Stimulated activated CD4-positive, alpha-beta T cell treated with anti-CD3 and anti-CD28 coated beads, Interleukin-15, amount 100 ng/mL, for 24 hours (primary cell): ENCODE measurements at regions not wholly inside any gene's neighbourhood (a gene's known extent, or its start where the extent isn't known, plus 50 kb on each side); places are given as distances from the start of the nearest gene placed in this dataset.

Experiments
- DNase-seq: peaks from one replicate; pipeline ENCODE4 v3.0.0-alpha.2; 2020

- no peak for DNase-seq
Observed at GRCh38 chr7:23981314-23981713, 271.3 kb downstream of the STK31 start.

- no peak for DNase-seq
Observed at GRCh38 chr7:23981758-23982157, 271.7 kb downstream of the STK31 start.

GRCh38 chr7:24005517-24005916 lies 278.5 kb upstream of the NPY start:
- DNase-seq: no peak

DNA sequence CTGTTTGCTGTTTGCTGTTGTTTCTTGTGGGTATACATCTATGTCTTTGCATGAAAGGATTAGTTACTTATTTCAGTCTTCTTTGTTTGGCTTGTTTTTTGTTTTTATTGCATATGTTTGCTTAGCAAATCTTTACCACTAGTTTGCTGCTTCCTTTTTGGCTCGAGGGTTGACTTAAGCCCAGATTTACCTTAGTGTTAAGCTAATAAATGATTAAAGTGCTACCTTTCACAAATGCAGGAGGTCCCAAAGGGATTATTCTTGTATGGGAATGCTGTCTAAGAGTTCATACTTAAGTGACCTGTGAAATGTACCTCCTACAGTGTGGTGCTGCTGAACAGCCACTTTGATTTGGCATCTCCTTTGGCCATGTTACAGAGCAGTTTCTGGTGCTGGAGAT lies 273.5 kb upstream of the NPY start:
- no peak for DNase-seq

DNA sequence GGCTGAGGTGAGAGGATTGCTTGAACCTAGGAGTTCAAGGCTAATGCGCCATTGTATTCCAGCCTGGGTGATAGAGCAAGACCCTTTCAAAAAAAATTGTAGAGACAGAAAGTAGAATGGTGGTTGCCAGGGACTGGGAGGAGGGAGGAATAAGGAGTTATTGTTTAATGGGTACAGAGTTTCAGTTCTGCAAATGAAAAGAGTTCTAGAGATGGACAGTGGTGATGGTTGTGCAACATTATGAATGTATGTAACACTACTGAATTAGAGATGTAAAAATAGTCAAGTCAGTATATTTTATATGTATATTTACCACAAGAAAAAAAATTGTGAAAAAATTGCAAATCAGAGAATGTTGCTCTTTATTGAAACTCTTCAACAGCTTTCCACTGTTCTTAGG lies 266.5 kb upstream of the NPY start:
- no peak for DNase-seq

GRCh38 chr7:24018331-24018730 lies 265.7 kb upstream of the NPY start:
- DNase-seq: no peak

DNA sequence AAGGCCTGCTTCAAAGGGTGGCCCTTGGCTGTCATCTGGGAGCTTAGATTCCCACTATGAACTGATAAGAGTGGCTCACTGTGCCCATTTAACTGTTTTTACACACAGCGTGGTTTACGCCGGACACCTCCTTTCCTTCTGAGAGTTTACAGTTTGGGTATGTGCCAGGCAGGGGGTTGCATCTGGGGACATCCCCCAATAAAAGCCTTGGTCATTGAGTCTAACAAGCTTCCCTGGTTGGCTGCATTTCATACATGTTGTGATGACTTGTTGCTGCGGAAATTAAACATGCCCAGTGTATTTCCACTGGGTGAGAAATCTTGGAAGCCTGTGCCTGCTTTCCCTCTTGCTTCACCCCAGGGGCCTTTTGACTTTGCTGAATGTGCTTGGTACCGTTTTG lies 264.1 kb upstream of the NPY start:
- no peak for DNase-seq

- DNase-seq: no peak
Observed at GRCh38 chr7:24024276-24025068, 259.5 kb upstream of the NPY start.

- no peak for DNase-seq
Observed at GRCh38 chr7:24025094-24025493, 258.9 kb upstream of the NPY start.

DNA sequence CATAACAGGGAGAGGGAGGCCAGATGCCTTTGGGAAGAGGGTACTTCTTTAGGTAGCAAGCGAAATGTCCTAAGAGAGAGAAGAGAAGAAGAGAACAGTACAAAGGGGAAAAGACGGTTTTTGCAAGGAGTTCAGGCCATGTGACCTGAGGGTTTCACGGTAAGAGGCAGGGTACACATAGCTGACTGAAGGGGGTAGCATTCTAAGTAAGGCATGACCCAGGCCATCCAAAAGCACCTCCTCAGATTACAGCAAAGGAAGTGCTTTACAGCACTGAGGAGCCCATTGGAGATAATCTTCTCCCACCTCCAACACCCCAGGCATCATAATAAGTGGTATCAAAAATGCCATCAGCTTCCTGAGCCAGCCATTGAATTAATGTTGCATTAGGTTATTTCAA lies 258.2 kb upstream of the NPY start:
- DNase-seq: no peak

GRCh38 chr7:24026351-24026750 lies 257.6 kb upstream of the NPY start:
- no peak for DNase-seq

DNA sequence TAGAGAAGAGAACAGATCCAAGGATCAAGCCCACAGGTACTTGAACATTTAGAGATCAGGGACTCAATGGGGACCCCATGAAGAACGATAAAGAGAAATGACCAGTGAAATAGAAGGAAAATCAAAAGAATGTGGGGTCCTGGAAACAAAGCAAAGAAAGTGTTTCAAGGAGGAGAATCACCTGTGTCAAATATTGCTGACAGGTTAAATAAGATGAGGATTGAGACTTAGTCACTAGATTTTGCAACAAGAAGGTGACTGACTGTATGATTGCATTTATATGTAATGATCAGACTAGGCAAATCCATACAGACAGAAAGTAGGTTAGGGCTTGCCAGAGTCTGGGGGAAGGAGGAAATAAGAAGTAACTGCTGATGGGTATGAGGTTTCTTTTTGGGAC lies 254.9 kb upstream of the NPY start:
- no peak for DNase-seq

DNA sequence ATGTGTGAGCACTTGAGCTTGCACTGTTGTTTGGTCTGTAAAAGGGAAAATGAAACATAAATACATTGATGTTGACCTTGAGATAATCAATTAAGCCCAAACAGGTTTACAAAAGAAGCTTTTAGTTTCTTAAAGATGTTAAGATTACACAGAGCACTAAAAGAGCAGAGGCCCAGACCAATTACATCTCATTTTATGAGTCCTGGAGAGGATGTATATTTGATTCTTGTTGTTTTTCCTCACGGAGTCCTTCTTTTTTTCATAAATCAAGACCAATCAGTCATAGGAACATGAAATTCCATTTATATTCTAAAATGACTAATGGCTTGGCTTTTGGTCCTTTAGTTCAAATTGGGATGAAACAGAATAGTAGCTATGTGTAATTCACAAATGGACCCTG lies 249.7 kb upstream of the NPY start:
- DNase-seq: no peak

DNA sequence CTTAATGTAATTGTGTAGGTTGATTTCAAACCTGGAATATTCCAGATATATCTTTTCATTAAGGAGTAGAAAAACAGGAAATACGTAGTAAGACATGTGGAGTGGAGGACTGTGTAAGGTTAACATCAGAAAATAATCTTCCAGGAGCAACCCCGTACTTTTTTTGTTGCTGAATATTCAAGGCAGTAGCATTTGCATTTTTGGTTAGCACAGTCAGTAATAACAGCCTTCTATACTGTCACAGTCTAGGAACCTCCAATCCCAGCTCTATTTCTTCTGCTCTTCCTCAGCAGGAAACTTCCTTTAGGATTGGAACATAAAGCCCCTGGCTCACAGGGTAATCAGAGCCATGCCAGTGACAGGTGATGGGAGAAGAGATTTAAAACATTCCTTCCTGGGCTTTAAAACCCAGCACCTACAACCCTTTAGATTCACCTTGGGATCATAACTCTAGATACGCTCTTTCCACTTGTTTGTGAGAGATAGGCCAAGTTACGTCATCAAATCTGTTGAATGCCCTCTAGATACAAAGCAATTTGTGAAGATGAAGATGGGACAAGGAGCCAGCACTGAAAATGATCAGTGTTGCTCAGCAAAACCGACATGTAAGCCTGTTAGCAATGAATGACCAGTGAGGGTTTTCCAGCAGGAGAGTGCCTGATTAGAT lies 248.5 kb upstream of the NPY start:
- no peak for DNase-seq

DNA sequence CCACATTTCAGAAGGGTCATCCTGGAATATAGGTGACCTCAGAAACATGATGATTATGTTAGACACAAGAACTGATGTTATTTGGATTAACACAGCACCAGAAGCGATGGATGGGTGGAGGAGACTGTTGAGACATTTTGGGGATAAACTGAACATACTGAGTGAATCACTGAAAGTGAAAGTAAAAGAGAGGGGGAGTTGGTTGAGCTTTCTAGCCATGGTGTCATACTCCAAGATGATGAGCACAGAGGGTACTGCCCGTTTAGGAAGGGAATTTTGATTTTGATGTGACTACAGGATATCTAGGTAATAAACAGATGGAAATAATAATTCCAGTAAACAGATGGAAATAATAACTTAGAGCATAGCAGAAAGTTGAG lies 248.0 kb upstream of the NPY start:
- no peak for DNase-seq

GRCh38 chr7:24038993-24039392 lies 245.0 kb upstream of the NPY start:
- no peak for DNase-seq

- DNase-seq: no peak
Observed at GRCh38 chr7:24039991-24040624, 243.9 kb upstream of the NPY start.

- DNase-seq: no peak
Observed at GRCh38 chr7:24042028-24042427, 242.0 kb upstream of the NPY start.

DNA sequence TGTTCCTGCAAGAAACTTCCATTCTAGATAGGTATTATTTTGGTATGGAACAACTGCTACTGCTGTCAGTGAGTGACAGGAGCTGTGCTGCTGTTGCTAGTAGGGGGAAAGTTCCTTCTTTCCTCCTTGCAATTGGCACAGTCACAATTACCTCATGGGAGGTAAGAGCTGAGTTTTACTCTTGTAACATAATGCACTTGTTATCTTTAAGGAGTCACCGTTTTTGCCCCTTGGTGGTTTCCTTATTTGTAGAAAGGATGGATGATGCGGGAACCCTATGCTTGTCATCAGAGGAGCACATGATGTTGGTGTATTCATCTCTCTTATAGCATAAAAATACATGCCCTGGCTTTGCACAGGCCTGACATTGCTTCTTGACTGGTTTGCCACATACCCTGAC lies 234.7 kb upstream of the NPY start:
- no peak for DNase-seq

- DNase-seq: no peak
Observed at GRCh38 chr7:24050991-24051560, 232.9 kb upstream of the NPY start.

DNA sequence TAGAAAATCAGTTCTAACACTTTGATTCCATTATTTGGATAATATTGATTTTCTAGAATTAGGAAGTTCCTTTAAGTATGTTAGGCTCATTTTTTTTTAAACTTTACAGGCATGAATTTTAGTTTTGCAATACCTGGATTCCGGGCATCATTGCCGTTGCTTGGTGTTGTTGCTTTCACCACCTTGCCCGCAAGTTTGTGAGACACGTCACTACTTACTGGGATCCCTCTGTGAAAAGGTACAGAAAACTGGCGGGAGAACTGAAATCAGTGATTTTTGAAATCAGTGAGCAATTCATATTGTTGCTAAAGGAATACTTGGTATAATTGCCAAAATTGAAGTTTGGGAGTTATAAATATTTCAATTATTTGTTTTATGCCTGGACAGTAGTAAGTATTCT lies 232.3 kb upstream of the NPY start:
- no peak for DNase-seq

DNA sequence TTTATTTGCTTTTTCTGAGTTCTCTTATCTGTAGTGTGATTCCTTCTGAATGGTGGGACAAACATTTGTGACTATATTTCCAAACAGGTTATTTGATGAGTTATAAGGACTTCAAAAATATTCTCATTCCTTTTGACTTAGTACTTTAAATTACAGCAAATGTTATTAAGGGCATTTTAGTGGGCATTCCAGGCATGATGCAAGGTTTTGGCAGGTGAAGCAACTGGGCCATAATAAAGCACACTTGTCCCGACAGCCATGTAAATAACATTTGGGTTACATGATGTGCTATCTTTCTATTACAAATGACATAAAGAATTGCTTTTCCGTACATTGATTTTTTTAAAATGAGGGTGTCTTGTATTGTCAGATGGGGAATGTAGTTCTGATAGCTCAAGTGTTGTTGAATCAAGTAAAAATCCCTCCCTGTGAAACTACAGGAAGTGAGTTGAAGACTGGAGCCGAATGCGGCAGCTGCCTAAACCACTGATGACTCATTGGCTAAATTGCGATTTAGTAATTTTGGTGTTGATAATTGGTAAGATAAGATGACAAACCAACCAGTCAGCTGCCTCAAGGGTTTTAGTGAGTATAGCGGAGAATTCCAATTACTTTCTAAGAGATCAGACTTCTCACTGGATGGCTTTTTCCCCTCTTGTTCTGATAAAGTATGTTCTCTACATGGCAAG lies 231.3 kb upstream of the NPY start:
- DNase-seq: no peak

- no peak for DNase-seq
Observed at GRCh38 chr7:24054236-24054635, 229.8 kb upstream of the NPY start.
